ENCODE measurements at regions not wholly inside any gene's neighbourhood (a gene's known extent, or its start where the extent isn't known, plus 50 kb on each side); places are given as distances from the start of the nearest gene placed in this dataset.

GRCh38 chr2:240362826-240363745 is 72.4 kb upstream of the GPC1 start:
- no peaks in the 10 kb centered on the region for H3K36me3 ChIP-seq
- intact Hi-C loops (cut with DNase I), result no loop called here
- H3K4me3 ChIP-seq, result no peak overlapping the region
- DNase-seq (ENCODE audit: low spot score), result no peak
- H3K9me3 ChIP-seq, result no peaks in the 10 kb centered on the region
- 71% methylated on average over 26 of the region's 28 CpGs for WGBS
- H3K27me3 ChIP-seq (replicated peaks; ENCODE audit: insufficient read depth), result peaks cover 5% of the 10 kb centered on the region
- TF ChIP-seq POLR2A (IDR thresholded peaks at IDR 0.05) (no peak), CTCF (IDR thresholded peaks at IDR 0.05) (no peak), POLR2AphosphoS5 (IDR thresholded peaks at IDR 0.05) (no peak)
- no peaks in the 10 kb centered on the region for H3K4me1 ChIP-seq (replicated peaks)
- H3K27ac ChIP-seq, result no peak overlapping the region

DNA sequence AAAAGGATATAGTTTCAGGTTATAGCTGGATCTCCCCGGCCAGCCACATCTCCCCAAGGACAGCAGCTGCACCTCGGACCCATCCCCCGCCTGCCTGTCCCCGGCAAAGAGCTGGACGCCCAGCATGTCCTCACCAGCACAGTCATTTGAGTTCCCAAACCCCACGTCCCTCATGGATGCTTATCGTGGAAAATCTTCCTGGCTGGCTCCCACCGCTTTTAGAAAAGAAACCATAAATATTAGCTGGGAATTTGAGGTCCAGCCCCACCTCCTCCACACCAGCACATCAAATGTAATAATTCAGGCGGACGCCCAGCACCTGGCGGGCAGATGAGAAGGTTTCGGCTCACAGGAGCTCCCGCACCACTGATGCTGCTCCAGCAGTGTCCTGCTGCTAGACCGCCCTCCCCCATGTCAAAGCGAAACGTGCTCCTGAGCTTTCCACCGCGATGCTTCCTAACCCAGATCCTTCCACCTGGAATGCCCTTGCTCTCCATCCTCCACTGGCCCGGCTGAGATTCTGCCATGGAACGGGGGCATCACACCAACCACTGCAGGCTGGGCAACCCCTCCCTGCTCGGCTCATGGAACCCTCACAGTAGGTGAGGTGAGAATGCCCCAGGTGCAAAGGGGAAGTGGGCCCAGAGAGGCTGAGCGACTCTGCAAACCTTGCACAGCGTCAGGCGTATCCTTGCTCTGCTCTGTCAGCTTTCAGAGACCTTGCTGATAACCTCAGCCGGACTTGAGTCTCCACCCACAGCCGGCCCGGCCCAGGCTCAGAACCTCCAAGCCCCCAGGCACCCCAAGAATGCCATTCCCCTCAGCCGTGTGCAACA is 71.5 kb upstream of the GPC1 start:
- intact Hi-C loops (cut with DNase I), result no loop called here
- DNase-seq (ENCODE audit: low spot score), result no peak
- peaks cover 5% of the 10 kb centered on the region for H3K27me3 ChIP-seq (replicated peaks; ENCODE audit: insufficient read depth)
- no peaks in the 10 kb centered on the region for H3K36me3 ChIP-seq
- H3K4me3 ChIP-seq, result no peak overlapping the region
- H3K27ac ChIP-seq, result no peak overlapping the region
- TF ChIP-seq CTCF (IDR thresholded peaks at IDR 0.05) (no peak), POLR2A (IDR thresholded peaks at IDR 0.05) (no peak), POLR2AphosphoS5 (IDR thresholded peaks at IDR 0.05) (no peak)
- H3K9me3 ChIP-seq, result no peaks in the 10 kb centered on the region
- no peaks in the 10 kb centered on the region for H3K4me1 ChIP-seq (replicated peaks)
- WGBS, result 54% methylated on average over 28 of the region's 28 CpGs

DNA sequence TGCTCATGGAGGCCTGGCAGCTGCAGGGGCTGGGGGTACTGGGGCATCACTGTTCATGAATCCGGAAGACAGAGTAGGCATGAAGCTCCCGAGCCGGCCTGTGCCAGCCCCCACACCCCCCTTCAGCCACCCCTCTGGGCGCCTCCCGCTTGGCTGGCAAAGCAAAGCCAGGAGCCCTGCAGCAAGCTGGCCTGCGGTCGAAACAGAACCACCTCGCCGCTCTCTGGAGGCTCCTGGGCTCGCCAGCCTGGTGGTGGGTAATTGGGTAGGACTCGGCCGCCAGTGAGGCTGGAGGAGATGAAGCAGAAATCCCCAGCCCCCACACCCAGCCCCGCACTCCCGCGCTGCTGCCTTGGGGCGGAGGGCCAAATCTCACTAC is 70.9 kb upstream of the GPC1 start:
- no peak for DNase-seq (ENCODE audit: low spot score)
- no peak overlapping the region for H3K27ac ChIP-seq
- peaks cover under 1% of the 10 kb centered on the region for H3K4me1 ChIP-seq (replicated peaks)
- H3K4me3 ChIP-seq, result no peak overlapping the region
- no peaks in the 10 kb centered on the region for H3K9me3 ChIP-seq
- WGBS, result 41% methylated on average over 14 of the region's 16 CpGs
- TF ChIP-seq POLR2A (IDR thresholded peaks at IDR 0.05), result no peak
- no peak for TF ChIP-seq POLR2AphosphoS5 (IDR thresholded peaks at IDR 0.05)
- TF ChIP-seq CTCF (IDR thresholded peaks at IDR 0.05), result no peak
- intact Hi-C loops (cut with DNase I), result no loop called here
- H3K27me3 ChIP-seq (replicated peaks; ENCODE audit: insufficient read depth), result peaks cover 5% of the 10 kb centered on the region
- H3K36me3 ChIP-seq, result no peaks in the 10 kb centered on the region

- 85% methylated on average over 28 of the region's 30 CpGs for WGBS
- intact Hi-C loops (cut with DNase I), result no loop called here
- no peak for DNase-seq (ENCODE audit: low spot score)
- H3K36me3 ChIP-seq, result no peaks in the 10 kb centered on the region
- H3K4me3 ChIP-seq, result no peak overlapping the region
- peaks cover 5% of the 10 kb centered on the region for H3K27me3 ChIP-seq (replicated peaks; ENCODE audit: insufficient read depth)
- peaks cover 4% of the 10 kb centered on the region for H3K4me1 ChIP-seq (replicated peaks)
- H3K27ac ChIP-seq, result no peak overlapping the region
- H3K9me3 ChIP-seq, result no peaks in the 10 kb centered on the region
- no peak for TF ChIP-seq POLR2A (IDR thresholded peaks at IDR 0.05)
- TF ChIP-seq POLR2AphosphoS5 (IDR thresholded peaks at IDR 0.05), result no peak
- no peak for TF ChIP-seq CTCF (IDR thresholded peaks at IDR 0.05)
Measured at GRCh38 chr2:240364961-240365775, 70.3 kb upstream of the GPC1 start.
